H9 (cell line): ENCODE measurements at regions not wholly inside any gene's neighbourhood (a gene's known extent, or its start where the extent isn't known, plus 50 kb on each side); places are given as distances from the start of the nearest gene placed in this dataset.

ENCODE experiments used
- DNase-seq: peaks from one replicate; pipeline ENCODE4 v3.0.0-alpha.2; 2017
- H2AFZ ChIP-seq: one replicate; pipeline ENCODE4 v1.6.1; 2013; ENCODE audit warnings: mild to moderate bottlenecking, low read length, control low read depth, moderate library complexity
- H2AK5ac ChIP-seq: 2 replicates; pipeline ENCODE4 v1.6.1; 2013; ENCODE audit warnings: low read length, control low read depth, mixed read lengths; ENCODE audit not compliant: insufficient read length
- H2BK120ac ChIP-seq: one replicate; pipeline ENCODE4 v1.6.1; 2013; ENCODE audit warnings: low read depth, mild to moderate bottlenecking, low read length, control low read depth, inconsistent platforms; ENCODE audit not compliant: poor library complexity, severe bottlenecking
- H2BK12ac ChIP-seq: 2 replicates; pipeline ENCODE4 v1.6.1; 2013; ENCODE audit warnings: low read length, control low read depth, mixed read lengths, low read depth; ENCODE audit not compliant: insufficient read length
- H2BK15ac ChIP-seq: 2 replicates; pipeline ENCODE4 v1.6.1; 2013; ENCODE audit warnings: low read depth, low read length, control low read depth
- H2BK20ac ChIP-seq: one replicate; pipeline ENCODE4 v1.6.1; 2013; ENCODE audit warnings: low read depth, mild to moderate bottlenecking, low read length, control low read depth, inconsistent platforms; ENCODE audit not compliant: poor library complexity, severe bottlenecking
- H2BK5ac ChIP-seq: 2 replicates; pipeline ENCODE4 v1.6.1; 2013; ENCODE audit warnings: low read length, control low read depth, mixed read lengths; ENCODE audit not compliant: insufficient read length
- H3K14ac ChIP-seq: 2 replicates; pipeline ENCODE4 v1.6.1; 2013; ENCODE audit warnings: low read length, control low read depth; ENCODE audit not compliant: insufficient read depth
- H3K18ac ChIP-seq: 2 replicates; pipeline ENCODE4 v1.6.1; 2013; ENCODE audit warnings: low read depth, mild to moderate bottlenecking, mixed read lengths, low read length, control low read depth; ENCODE audit not compliant: insufficient read length
- H3K23ac ChIP-seq: 2 replicates; pipeline ENCODE4 v1.6.1; 2013; ENCODE audit warnings: low read length, control low read depth, mixed read lengths, low read depth; ENCODE audit not compliant: insufficient read length
- H3K23me2 ChIP-seq: 2 replicates; pipeline ENCODE4 v1.6.1; 2013; ENCODE audit warnings: low read depth, mild to moderate bottlenecking, mixed read lengths, low read length, control low read depth; ENCODE audit not compliant: insufficient read length, poor library complexity, severe bottlenecking
- H3K27ac ChIP-seq: 2 replicates; pipeline ENCODE4 v1.5.1; 2013; ENCODE audit warnings: low read length, control low read depth, mixed read lengths, low read depth; ENCODE audit not compliant: insufficient read length
- H3K27me3 ChIP-seq: 2 replicates; pipeline ENCODE4 v1.6.1; 2013; ENCODE audit warnings: low read length, control low read depth, inconsistent platforms; ENCODE audit not compliant: insufficient read depth
- H3K4ac ChIP-seq: 2 replicates; pipeline ENCODE4 v1.6.1; 2013; ENCODE audit warnings: low read depth, mild to moderate bottlenecking, control low read depth, inconsistent platforms, low read length, moderate library complexity
- H3K4me1 ChIP-seq: 2 replicates; pipeline ENCODE4 v1.6.1; 2013; ENCODE audit warnings: low read length, control low read depth, inconsistent platforms; ENCODE audit not compliant: insufficient read depth
- H3K4me2 ChIP-seq: 2 replicates; pipeline ENCODE4 v1.6.1; 2013; ENCODE audit warnings: low read length, control low read depth, mixed read lengths; ENCODE audit not compliant: insufficient read length, insufficient read depth
- H3K56ac ChIP-seq: 2 replicates; pipeline ENCODE4 v1.6.1; 2013; ENCODE audit warnings: low read depth, mild to moderate bottlenecking, mixed read lengths, low read length, control low read depth; ENCODE audit not compliant: insufficient read length
- H3K79me1 ChIP-seq: 2 replicates; pipeline ENCODE4 v1.6.1; 2013; ENCODE audit warnings: low read depth, mild to moderate bottlenecking, moderate library complexity, low read length, control low read depth, inconsistent platforms; ENCODE audit not compliant: insufficient read depth, poor library complexity, severe bottlenecking
- H3K79me2 ChIP-seq: 2 replicates; pipeline ENCODE4 v1.6.1; 2013; ENCODE audit warnings: low read length, control low read depth, inconsistent platforms; ENCODE audit not compliant: insufficient read depth
- H3K9ac ChIP-seq: 2 replicates; pipeline ENCODE4 v1.6.1; 2013; ENCODE audit warnings: low read length, control low read depth, mixed read lengths; ENCODE audit not compliant: insufficient read length; ENCODE audit errors: extremely low read depth
- H3K9me3 ChIP-seq: one replicate; pipeline ENCODE4 v1.6.1; 2013; ENCODE audit warnings: low read depth, low read length, inconsistent platforms; ENCODE audit not compliant: control insufficient read depth
- H3T11ph ChIP-seq: one replicate; pipeline ENCODE4 v1.6.1; 2013; ENCODE audit warnings: mild to moderate bottlenecking, low read length, control low read depth, inconsistent platforms
- H4K20me1 ChIP-seq: one replicate; pipeline ENCODE4 v1.6.1; 2013; ENCODE audit not compliant: control insufficient read depth, insufficient read length, insufficient read depth
- H4K5ac ChIP-seq: 2 replicates; pipeline ENCODE4 v1.6.1; 2013; ENCODE audit warnings: low read depth, mild to moderate bottlenecking, mixed read lengths, low read length, control low read depth; ENCODE audit not compliant: insufficient read length
- H4K8ac ChIP-seq: replicated peaks from 2 replicates; pipeline ENCODE4 v1.6.1; 2013; ENCODE audit warnings: low read length, control low read depth, mixed read lengths, low read depth; ENCODE audit not compliant: insufficient read length
- H4K91ac ChIP-seq: 2 replicates; pipeline ENCODE4 v1.6.1; 2013; ENCODE audit warnings: low read depth, mild to moderate bottlenecking, moderate library complexity, mixed read lengths, low read length, control low read depth; ENCODE audit not compliant: insufficient read length
- H3K27ac Mint-ChIP-seq, 3 experiments: 2 replicates in 2 of 3; 3 replicates in 1 of 3; pipeline ENCODE4 v1.8.0; 2020 to 2021; ENCODE audit warnings: mixed read lengths in 3 of 3, mild to moderate bottlenecking in 1 of 3, moderate library complexity in 1 of 3
- H3K27me3 Mint-ChIP-seq: 2 replicates; pipeline ENCODE4 v1.8.0; 2021; ENCODE audit warnings: low read depth, mild to moderate bottlenecking, moderate library complexity, mixed read lengths
- H3K36me3 Mint-ChIP-seq, 3 experiments: 2 replicates in 2 of 3; 3 replicates in 1 of 3; pipeline ENCODE4 v1.8.0; 2020 to 2021; ENCODE audit warnings: low read depth in 3 of 3, mixed read lengths in 3 of 3; ENCODE audit not compliant: insufficient read depth in 1 of 3
- H3K4me1 Mint-ChIP-seq, 2 experiments: 2 replicates each; pipeline ENCODE4 v1.8.0; 2020; ENCODE audit warnings: mixed read lengths in 2 of 2
- H3K4me3 Mint-ChIP-seq, 2 experiments: 2 replicates in 1 of 2; 3 replicates in 1 of 2; pipeline ENCODE4 v1.8.0; 2020 to 2021; ENCODE audit warnings: mild to moderate bottlenecking in 2 of 2, mixed read lengths in 2 of 2, moderate library complexity in 1 of 2
- H3K9me3 Mint-ChIP-seq, 2 experiments: 2 replicates in 1 of 2; 3 replicates in 1 of 2; pipeline ENCODE4 v1.8.0; 2020; ENCODE audit warnings: mild to moderate bottlenecking in 2 of 2, mixed read lengths in 2 of 2, moderate library complexity in 1 of 2
- CTCF ChIP-seq: fragments of 200-600 bp; sonication (generic); conservative IDR thresholded peaks from 3 replicates; pipeline ENCODE4 v1.8.0; 2021; ENCODE audit warnings: antibody characterized with exemption, mild to moderate bottlenecking
- WGBS: extraction: QIAGEN DNeasy Blood & Tissue Kit; methylation state at CpG from one replicate; pipeline ENCODE4 v1.1.7; 2013; ENCODE audit warnings: missing lambda C conversion rate, low lambda C conversion rate, mixed read lengths; ENCODE audit not compliant: insufficient read length; ENCODE audit errors: extremely low coverage; 5-methylcytosine and 5-hydroxymethylcytosine counted together

GRCh38 chrX:87941841-87942240 lies 424.2 kb downstream of the KLHL4 start:
- no peaks in the 10 kb centered on the region for H3K9me3 ChIP-seq
- no peak overlapping the region for H3K4me2 ChIP-seq
- peaks cover 0 to 16% of the 10 kb centered on the region in 2 experiments; a peak in 4 of 5 replicates for H3K9me3 Mint-ChIP-seq
- no peaks in the 10 kb centered on the region for H3K4me1 Mint-ChIP-seq
- no peak overlapping the region for H3K23ac ChIP-seq
- TF ChIP-seq CTCF, result no peak
- no peak overlapping the region for H3T11ph ChIP-seq
- H3K18ac ChIP-seq, result no peak overlapping the region
- H4K5ac ChIP-seq, result no peak overlapping the region
- no peak overlapping the region for H2BK15ac ChIP-seq
- H2BK5ac ChIP-seq, result no peak overlapping the region
- no peak overlapping the region for H3K4me3 Mint-ChIP-seq
- WGBS, result no CpG with 5 or more reads among the region's 7 CpGs
- no peak overlapping the region for H2AK5ac ChIP-seq
- no peak overlapping the region for H3K27ac Mint-ChIP-seq
- no peak overlapping the region for H3K4ac ChIP-seq
- no peaks in the 10 kb centered on the region for H3K79me2 ChIP-seq
- no peak overlapping the region for H4K91ac ChIP-seq
- no peak overlapping the region for H2BK12ac ChIP-seq
- H3K27ac ChIP-seq, result no peak overlapping the region
- H3K27me3 Mint-ChIP-seq, result no peaks in the 10 kb centered on the region
- H2BK20ac ChIP-seq, result no peak overlapping the region
- no peak overlapping the region for H2AFZ ChIP-seq
- no peak overlapping the region for H3K56ac ChIP-seq
- H3K23me2 ChIP-seq, result no peaks in the 10 kb centered on the region
- no peak for DNase-seq
- H4K20me1 ChIP-seq, result no peaks in the 10 kb centered on the region
- peaks cover 0 to 14% (median 4%) of the 10 kb centered on the region in 3 experiments; a peak in 4 of 7 replicates for H3K36me3 Mint-ChIP-seq
- no peak overlapping the region for H3K9ac ChIP-seq
- no peak overlapping the region for H3K14ac ChIP-seq
- no peak overlapping the region for H4K8ac ChIP-seq
- H2BK120ac ChIP-seq, result no peak overlapping the region
- H3K79me1 ChIP-seq, result no peaks in the 10 kb centered on the region
- H3K4me1 ChIP-seq, result no peaks in the 10 kb centered on the region
- no peaks in the 10 kb centered on the region for H3K27me3 ChIP-seq
